OCI-LY1 (cell line): ENCODE measurements at regions not wholly inside any gene's neighbourhood (a gene's known extent, or its start where the extent isn't known, plus 50 kb on each side); places are given as distances from the start of the nearest gene placed in this dataset.

ENCODE experiments used
- EZH2 ChIP-seq: fragments of 200-600 bp; sonication (generic), shearing (Covaris generic); IDR thresholded peaks from 2 replicates; pipeline ENCODE4 v1.8.0; 2017; ENCODE audit warnings: borderline replicate concordance, mixed run types, mild to moderate bottlenecking, antibody characterized with exemption, low read length, moderate library complexity, mixed read lengths
- TF ChIP-seq, protein P1 (sequence below): fragments of 200-600 bp; sonication (generic), shearing (Covaris generic); IDR thresholded peaks from 2 replicates; pipeline ENCODE4 v1.5.1; 2017; ENCODE audit warnings: mild to moderate bottlenecking, antibody characterized with exemption, low read length, moderate library complexity, mixed read lengths

DNA sequence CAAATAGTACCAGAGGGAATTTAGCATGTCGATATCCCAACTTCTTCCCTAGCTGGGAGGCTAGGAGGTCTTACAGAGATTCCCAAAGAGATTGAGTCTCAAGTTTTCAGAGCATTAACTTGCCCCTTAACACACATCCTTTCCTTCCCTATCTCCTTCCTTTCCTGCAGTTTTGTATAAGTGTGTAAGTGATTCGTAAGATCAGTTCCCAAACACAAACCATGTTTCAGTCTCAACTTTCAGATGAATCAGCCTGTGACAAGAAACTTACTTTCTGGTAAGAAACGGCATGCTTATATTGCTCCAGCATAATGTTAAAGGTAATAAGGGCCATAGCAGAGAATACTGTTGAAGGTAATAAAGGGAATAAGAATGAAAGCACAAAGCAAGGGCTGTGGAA lies 472.2 kb downstream of the LIG4 start:
- TF ChIP-seq, protein P1, sequence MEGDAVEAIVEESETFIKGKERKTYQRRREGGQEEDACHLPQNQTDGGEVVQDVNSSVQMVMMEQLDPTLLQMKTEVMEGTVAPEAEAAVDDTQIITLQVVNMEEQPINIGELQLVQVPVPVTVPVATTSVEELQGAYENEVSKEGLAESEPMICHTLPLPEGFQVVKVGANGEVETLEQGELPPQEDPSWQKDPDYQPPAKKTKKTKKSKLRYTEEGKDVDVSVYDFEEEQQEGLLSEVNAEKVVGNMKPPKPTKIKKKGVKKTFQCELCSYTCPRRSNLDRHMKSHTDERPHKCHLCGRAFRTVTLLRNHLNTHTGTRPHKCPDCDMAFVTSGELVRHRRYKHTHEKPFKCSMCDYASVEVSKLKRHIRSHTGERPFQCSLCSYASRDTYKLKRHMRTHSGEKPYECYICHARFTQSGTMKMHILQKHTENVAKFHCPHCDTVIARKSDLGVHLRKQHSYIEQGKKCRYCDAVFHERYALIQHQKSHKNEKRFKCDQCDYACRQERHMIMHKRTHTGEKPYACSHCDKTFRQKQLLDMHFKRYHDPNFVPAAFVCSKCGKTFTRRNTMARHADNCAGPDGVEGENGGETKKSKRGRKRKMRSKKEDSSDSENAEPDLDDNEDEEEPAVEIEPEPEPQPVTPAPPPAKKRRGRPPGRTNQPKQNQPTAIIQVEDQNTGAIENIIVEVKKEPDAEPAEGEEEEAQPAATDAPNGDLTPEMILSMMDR: no peak
- no peak for TF ChIP-seq EZH2
